Smooth muscle cell (in vitro differentiated cells): ENCODE measurements at regions not wholly inside any gene's neighbourhood (a gene's known extent, or its start where the extent isn't known, plus 50 kb on each side); places are given as distances from the start of the nearest gene placed in this dataset.

Experiments
- DNase-seq: peaks from one replicate; lab custom pipeline; 2025; ENCODE audit not compliant: unreplicated experiment; lab: John Stamatoyannopoulos, UW
- H2AFZ ChIP-seq: fragments of 200-600 bp; sonication (generic); 2 replicates; pipeline ENCODE4 v1.6.0; 2016; ENCODE audit warnings: antibody characterized with exemption, low read depth, mild to moderate bottlenecking
- H3F3A ChIP-seq: fragments of 200-600 bp; sonication (generic); 2 replicates; pipeline ENCODE4 v1.6.0; 2017; ENCODE audit warnings: antibody characterized with exemption, low read depth
- H3K27ac ChIP-seq: fragments of 200-600 bp; sonication (generic); 2 replicates; pipeline ENCODE4 v1.5.1; 2016; ENCODE audit warnings: low read depth, mild to moderate bottlenecking
- H3K27me3 ChIP-seq: fragments of 200-600 bp; sonication (generic); 2 replicates; pipeline ENCODE4 v1.6.1; 2016; ENCODE audit warnings: low read depth, mild to moderate bottlenecking
- H3K36me3 ChIP-seq: fragments of 200-600 bp; sonication (generic); 2 replicates; pipeline ENCODE4 v1.5.1; 2016; ENCODE audit warnings: low read depth
- H3K4me1 ChIP-seq: fragments of 200-600 bp; sonication (generic); 2 replicates; pipeline ENCODE4 v1.5.1; 2016; ENCODE audit warnings: low read depth
- H3K4me2 ChIP-seq: fragments of 200-600 bp; sonication (generic); 2 replicates; pipeline ENCODE4 v1.6.0; 2016; ENCODE audit warnings: mild to moderate bottlenecking
- H3K4me3 ChIP-seq: fragments of 200-600 bp; sonication (generic); 2 replicates; pipeline ENCODE4 v1.5.1; 2016; ENCODE audit warnings: mild to moderate bottlenecking
- H3K79me2 ChIP-seq: fragments of 200-600 bp; sonication (generic); 2 replicates; pipeline ENCODE4 v1.6.0; 2016; ENCODE audit warnings: low read depth, mild to moderate bottlenecking
- H3K9ac ChIP-seq: fragments of 200-600 bp; sonication (generic); 2 replicates; pipeline ENCODE4 v1.6.0; 2016; ENCODE audit warnings: low read depth
- H3K9me3 ChIP-seq: fragments of 200-600 bp; sonication (generic); replicated peaks from 2 replicates; pipeline ENCODE4 v1.5.1; 2016; ENCODE audit warnings: low read depth
- H4K20me1 ChIP-seq: fragments of 200-600 bp; sonication (generic); 2 replicates; pipeline ENCODE4 v1.6.0; 2016; ENCODE audit warnings: low read depth
- CTCF ChIP-seq: fragments of 200-600 bp; sonication (generic); IDR thresholded peaks from 2 replicates; pipeline ENCODE4 v1.5.1; 2017; ENCODE audit warnings: borderline replicate concordance, mild to moderate bottlenecking, antibody characterized with exemption; ENCODE audit not compliant: insufficient read depth, poor library complexity, severe bottlenecking
- WGBS: methylation state at CpG from one replicate; pipeline ENCODE4 v1.1.7; 2016; ENCODE audit warnings: low lambda C conversion rate; 5-methylcytosine and 5-hydroxymethylcytosine counted together

- H3F3A ChIP-seq: no peaks in the 10 kb centered on the region
- no peaks in the 10 kb centered on the region for H3K27me3 ChIP-seq
- no peaks in the 10 kb centered on the region for H3K36me3 ChIP-seq
- H4K20me1 ChIP-seq: no peaks in the 10 kb centered on the region
- TF ChIP-seq CTCF: no peak
- H3K4me1 ChIP-seq: peaks cover 4% of the 10 kb centered on the region
- DNase-seq: no peak
- no peak overlapping the region for H3K4me3 ChIP-seq
- H2AFZ ChIP-seq: no peak overlapping the region
- H3K27ac ChIP-seq: no peak overlapping the region
- H3K9me3 ChIP-seq: no peaks in the 10 kb centered on the region
- H3K79me2 ChIP-seq: no peaks in the 10 kb centered on the region
- H3K9ac ChIP-seq: no peak overlapping the region
- H3K4me2 ChIP-seq: no peak overlapping the region
Observed at GRCh38 chr3:152056481-152056880, 183.0 kb downstream of the SUCNR1 start.

DNA sequence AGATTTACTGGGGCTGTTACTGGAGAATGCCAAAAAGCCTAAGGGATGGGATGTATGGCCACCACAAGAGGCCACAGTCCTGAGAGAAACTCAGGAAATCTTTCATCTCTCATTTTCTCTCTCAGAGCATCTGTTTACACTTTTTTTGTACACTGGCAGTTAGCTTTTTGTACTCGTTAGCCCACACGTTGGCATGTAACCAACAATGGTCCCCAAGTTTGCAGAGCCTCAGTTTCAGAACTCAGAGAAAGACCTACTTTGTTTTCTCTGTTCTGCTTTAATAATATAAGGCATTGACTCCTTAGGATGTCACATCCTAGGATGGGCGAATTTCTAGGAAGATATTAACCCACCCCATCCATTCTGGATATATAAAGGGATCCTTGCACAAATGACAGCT, 183.5 kb downstream of the SUCNR1 start:
- no peaks in the 10 kb centered on the region for H3K36me3 ChIP-seq
- TF ChIP-seq CTCF: no peak
- no peak overlapping the region for H3K4me2 ChIP-seq
- peaks cover 4% of the 10 kb centered on the region for H3K4me1 ChIP-seq
- no peak overlapping the region for H3K4me3 ChIP-seq
- no peak overlapping the region for H3K27ac ChIP-seq
- no peak overlapping the region for H2AFZ ChIP-seq
- WGBS: 80% methylated on average over 3 of the region's 3 CpGs
- H4K20me1 ChIP-seq: no peaks in the 10 kb centered on the region
- H3K27me3 ChIP-seq: no peaks in the 10 kb centered on the region
- H3K79me2 ChIP-seq: no peaks in the 10 kb centered on the region
- DNase-seq: no peak
- H3F3A ChIP-seq: no peaks in the 10 kb centered on the region
- H3K9me3 ChIP-seq: no peaks in the 10 kb centered on the region
- H3K9ac ChIP-seq: no peak overlapping the region

- Histone ChIP-seq H3K9me3 (no peaks in the 10 kb centered on the region), H3K4me3 (no peak overlapping the region), H3K9ac (no peak overlapping the region), H3F3A (no peaks in the 10 kb centered on the region), H4K20me1 (no peaks in the 10 kb centered on the region), H3K79me2 (no peaks in the 10 kb centered on the region), H3K4me2 (no peak overlapping the region), H3K27ac (no peak overlapping the region), H3K36me3 (no peaks in the 10 kb centered on the region), H3K27me3 (no peaks in the 10 kb centered on the region), H3K4me1 (peaks cover 4% of the 10 kb centered on the region), H2AFZ (no peak overlapping the region)
- WGBS: 94% methylated on average over 2 of the region's 2 CpGs
- no peak for DNase-seq
- TF ChIP-seq CTCF: no peak
Observed at GRCh38 chr3:152058856-152059255, 185.4 kb downstream of the SUCNR1 start.

DNA sequence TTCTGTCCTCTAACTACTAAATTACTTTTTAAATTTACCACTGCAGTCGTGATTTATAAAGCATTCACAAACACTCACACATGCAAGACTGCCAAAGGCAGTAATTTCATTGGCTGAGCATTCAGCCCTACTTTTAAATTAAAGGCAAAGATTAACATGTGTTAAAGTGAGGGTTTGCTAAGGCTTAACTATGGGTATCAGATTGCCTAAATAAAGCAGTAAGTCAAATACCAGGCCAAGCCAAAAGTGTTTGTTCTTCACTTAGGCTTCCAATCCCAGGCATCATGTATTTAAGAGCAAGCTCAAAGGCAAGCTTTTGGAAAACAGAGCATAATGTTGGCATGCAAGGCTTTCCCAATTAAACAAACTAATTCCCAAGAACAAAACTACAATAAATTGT, 187.3 kb downstream of the SUCNR1 start:
- Histone ChIP-seq H3K27me3 (no peaks in the 10 kb centered on the region), H2AFZ (no peak overlapping the region), H3K4me1 (peaks cover 4% of the 10 kb centered on the region), H3K9me3 (no peaks in the 10 kb centered on the region), H3K4me2 (no peak overlapping the region), H3K36me3 (no peaks in the 10 kb centered on the region), H3K79me2 (no peaks in the 10 kb centered on the region), H3F3A (no peaks in the 10 kb centered on the region), H3K4me3 (no peak overlapping the region), H3K27ac (no peak overlapping the region), H4K20me1 (no peaks in the 10 kb centered on the region), H3K9ac (no peak overlapping the region)
- no peak for DNase-seq
- WGBS: 43% methylated on average over 1 of the region's 1 CpG
- TF ChIP-seq CTCF: no peak
